Spleen (tissue), 11 donors: ENCODE measurements at regions not wholly inside any gene's neighbourhood (a gene's known extent, or its start where the extent isn't known, plus 50 kb on each side); places are given as distances from the start of the nearest gene placed in this dataset.

Source experiments
- DNase-seq: peaks from one replicate; pipeline ENCODE4 v3.0.0-alpha.2; 2020
- H3K27ac ChIP-seq, 8 donors: fragments of 200-600 bp; sonication (generic) in 7 of 8; 1 replicate in 4 of 8; 2 replicates in 4 of 8; pipeline versions ENCODE4 v1.5.0 to v1.8.0; 2016 to 2021; ENCODE audit warnings: inconsistent platforms in 4 of 8, mild to moderate bottlenecking in 4 of 8, moderate library complexity in 1 of 8
- H3K27me3 ChIP-seq, 7 donors: fragments of 200-600 bp; sonication (generic) in 6 of 7; replicated peaks in 1 of 7; 1 replicate in 4 of 7; 2 replicates in 3 of 7; pipeline versions ENCODE4 v1.5.0 to v1.8.0; 2016 to 2021; ENCODE audit warnings: inconsistent platforms in 3 of 7, mild to moderate bottlenecking in 1 of 7
- H3K36me3 ChIP-seq, 6 donors: fragments of 200-600 bp; sonication (generic) in 5 of 6; 1 replicate in 4 of 6; 2 replicates in 2 of 6; pipeline versions ENCODE4 v1.5.0 to v1.8.0; 2016 to 2021; ENCODE audit warnings: inconsistent platforms in 2 of 6
- H3K4me1 ChIP-seq, 6 donors: fragments of 200-600 bp; sonication (generic) in 5 of 6; 1 replicate in 3 of 6; 2 replicates in 3 of 6; pipeline versions ENCODE4 v1.5.0 to v1.8.0; 2016 to 2021; ENCODE audit warnings: inconsistent platforms in 3 of 6
- H3K4me3 ChIP-seq, 8 donors: fragments of 200-600 bp; sonication (generic) in 7 of 8; 1 replicate in 4 of 8; 2 replicates in 4 of 8; pipeline versions ENCODE4 v1.5.0 to v1.8.0; 2016 to 2021; ENCODE audit warnings: inconsistent platforms in 4 of 8, mild to moderate bottlenecking in 4 of 8, moderate library complexity in 2 of 8
- H3K9me3 ChIP-seq, 8 donors: fragments of 200-600 bp; sonication (generic) in 7 of 8; 1 replicate in 4 of 8; 2 replicates in 4 of 8; pipeline versions ENCODE4 v1.5.0 to v1.8.0; 2016 to 2021; ENCODE audit warnings: inconsistent platforms in 4 of 8
- POLR2A ChIP-seq, 3 donors: fragments of 450-650 bp; IDR thresholded peaks; one replicate each; pipeline ENCODE4 v1.5.1; 2017; ENCODE audit warnings: antibody characterized with exemption in 3 of 3, mild to moderate bottlenecking in 1 of 3
- POLR2AphosphoS5 ChIP-seq, 3 donors: sonication (generic); formaldehyde crosslinking; IDR thresholded peaks; one replicate each; pipeline ENCODE4 v1.5.1; 2017; ENCODE audit warnings: antibody characterized with exemption in 3 of 3
- WGBS, 5 donors: extraction: QIAGEN DNeasy Blood & Tissue Kit in 3 of 5; methylation state at CpG; one replicate each; pipeline versions ENCODE4 v1.1.5 to v1.1.7; 2013 to 2018; 5-methylcytosine and 5-hydroxymethylcytosine counted together
- intact Hi-C: fragments of 100-400 bp; cut with DNase I; formaldehyde crosslinking; loops from one replicate; pipeline ENCODE4 v1.15.0; 2023; ENCODE audit warnings: low total_unique reads
- TF ChIP-seq, protein P1 (sequence below), 11 experiments: fragments of 200-600 bp in 7 of 11; fragments of 450-650 bp in 4 of 11; sonication (generic) in 4 of 11; IDR thresholded peaks in 8 of 11; conservative IDR thresholded peaks in 3 of 11; 1 replicate in 7 of 11; 2 replicates in 4 of 11; pipeline versions ENCODE4 v1.4.0 to v1.8.0; 2016 to 2021; ENCODE audit warnings: antibody characterized with exemption in 11 of 11, inconsistent platforms in 4 of 11, mild to moderate bottlenecking in 1 of 11
- donor health status: healthy with polysubstance abuse.
- donor health status: DM: no; HTN: no; CAD: no; lungs with moderate emphysema.
- donor health status: DM: no; HTN: no; CAD: no.
- donor health status: Bipolar disorder and iron deficiency.
- donor health status: healthy.
- donor health status: DM: no; HTN: no; CAD: no.
- donor health status: DM: yes; HTN: yes; CAD: no.

DNA sequence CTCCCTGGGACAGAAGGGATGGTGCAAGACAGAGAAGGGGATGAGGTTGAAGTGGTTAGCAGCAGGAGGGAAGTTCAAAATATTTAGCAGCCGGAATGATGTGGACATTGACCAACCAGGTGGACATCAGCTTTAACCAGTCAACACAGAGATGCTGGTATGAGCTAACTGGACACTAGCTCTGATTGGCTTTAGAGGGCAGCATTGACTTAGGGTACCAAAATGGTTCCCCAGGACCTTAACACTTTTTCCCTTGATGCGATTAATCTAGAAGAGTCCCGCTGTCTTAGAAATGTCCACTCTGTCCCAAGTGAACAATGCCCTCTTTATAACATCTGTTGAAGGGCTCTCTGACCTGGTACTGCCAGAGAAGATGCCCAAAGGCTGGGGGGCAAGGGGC lies 134.0 kb upstream of the GSC start:
- Histone ChIP-seq H3K4me3 (no peak overlapping the region), H3K9me3 (no peaks in the 10 kb centered on the region), H3K36me3 (no peaks in the 10 kb centered on the region), H3K27me3 (peaks cover 0 to 13% (median 0%) of the 10 kb centered on the region in 7 donors), H3K27ac (no peak overlapping the region), H3K4me1 (no peaks in the 10 kb centered on the region)
- intact Hi-C loops = no loop called here
- no peak for DNase-seq
- WGBS, 5 donors = 75 to 93% (median 91%) methylated on average over 2 to 3 of the region's 3 CpGs
- TF ChIP-seq POLR2AphosphoS5 (IDR thresholded peaks at IDR 0.05) = no peak
- no peak for TF ChIP-seq POLR2A (IDR thresholded peaks at IDR 0.05)
- TF ChIP-seq, protein P1, sequence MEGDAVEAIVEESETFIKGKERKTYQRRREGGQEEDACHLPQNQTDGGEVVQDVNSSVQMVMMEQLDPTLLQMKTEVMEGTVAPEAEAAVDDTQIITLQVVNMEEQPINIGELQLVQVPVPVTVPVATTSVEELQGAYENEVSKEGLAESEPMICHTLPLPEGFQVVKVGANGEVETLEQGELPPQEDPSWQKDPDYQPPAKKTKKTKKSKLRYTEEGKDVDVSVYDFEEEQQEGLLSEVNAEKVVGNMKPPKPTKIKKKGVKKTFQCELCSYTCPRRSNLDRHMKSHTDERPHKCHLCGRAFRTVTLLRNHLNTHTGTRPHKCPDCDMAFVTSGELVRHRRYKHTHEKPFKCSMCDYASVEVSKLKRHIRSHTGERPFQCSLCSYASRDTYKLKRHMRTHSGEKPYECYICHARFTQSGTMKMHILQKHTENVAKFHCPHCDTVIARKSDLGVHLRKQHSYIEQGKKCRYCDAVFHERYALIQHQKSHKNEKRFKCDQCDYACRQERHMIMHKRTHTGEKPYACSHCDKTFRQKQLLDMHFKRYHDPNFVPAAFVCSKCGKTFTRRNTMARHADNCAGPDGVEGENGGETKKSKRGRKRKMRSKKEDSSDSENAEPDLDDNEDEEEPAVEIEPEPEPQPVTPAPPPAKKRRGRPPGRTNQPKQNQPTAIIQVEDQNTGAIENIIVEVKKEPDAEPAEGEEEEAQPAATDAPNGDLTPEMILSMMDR (IDR thresholded peaks at IDR 0.05 in 8 of 11, conservative IDR thresholded peaks at IDR 0.05 in 3 of 11) = no peak

DNA sequence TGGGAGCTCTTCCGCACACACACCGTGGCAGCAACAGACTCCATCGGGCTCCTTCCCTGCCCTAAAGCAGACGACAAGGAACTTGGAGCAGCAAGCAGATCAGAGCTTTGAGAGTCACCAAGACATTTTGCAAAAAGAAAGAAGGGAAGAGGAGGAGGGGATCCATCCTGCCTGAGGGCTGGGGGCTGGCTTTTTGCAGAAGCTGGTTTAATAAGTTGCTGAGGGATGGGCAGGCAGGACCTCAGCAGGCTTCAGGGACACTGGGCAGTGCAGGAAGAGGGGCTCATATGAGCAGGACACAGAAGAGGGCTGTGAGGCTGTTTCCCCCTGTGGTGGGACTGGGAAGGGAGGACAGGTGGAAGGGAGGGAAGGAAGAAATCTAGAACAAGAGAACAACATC lies 133.4 kb upstream of the GSC start:
- H3K4me1 ChIP-seq = no peaks in the 10 kb centered on the region
- 82 to 92% (median 87%) methylated on average over 4 of the region's 4 CpGs for WGBS, 5 donors
- H3K27ac ChIP-seq = no peak overlapping the region
- H3K27me3 ChIP-seq = peaks cover 0 to 7% (median 0%) of the 10 kb centered on the region in 7 donors
- intact Hi-C loops = no loop called here
- H3K4me3 ChIP-seq = no peak overlapping the region
- H3K9me3 ChIP-seq = no peaks in the 10 kb centered on the region
- no peaks in the 10 kb centered on the region for H3K36me3 ChIP-seq
- TF ChIP-seq, protein P1 (IDR thresholded peaks at IDR 0.05 in 8 of 11, conservative IDR thresholded peaks at IDR 0.05 in 3 of 11) = no peak
- no peak for TF ChIP-seq POLR2AphosphoS5 (IDR thresholded peaks at IDR 0.05)
- no peak for TF ChIP-seq POLR2A (IDR thresholded peaks at IDR 0.05)
- peak; percentile 33 for DNase-seq

DNA sequence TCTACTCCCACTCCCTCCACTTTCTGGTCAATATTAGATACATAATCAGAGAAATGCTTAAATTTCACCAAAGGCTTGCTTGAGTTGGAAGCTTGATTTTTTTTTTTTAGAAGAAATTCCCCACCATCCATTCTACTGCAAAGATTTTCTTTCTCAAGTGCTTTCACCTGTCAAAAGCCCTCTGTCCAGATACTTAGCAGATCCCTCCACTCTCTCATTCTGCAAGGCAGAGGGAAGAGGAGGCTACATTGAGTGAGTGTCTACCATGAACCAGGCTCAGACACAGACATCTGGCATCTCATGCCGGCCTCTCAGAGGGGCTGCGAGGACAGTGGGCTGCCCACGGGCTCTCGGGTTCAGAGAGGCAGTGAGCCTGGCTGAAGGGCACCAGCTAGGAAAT lies 127.6 kb upstream of the GSC start:
- no peaks in the 10 kb centered on the region for H3K4me1 ChIP-seq

DNA sequence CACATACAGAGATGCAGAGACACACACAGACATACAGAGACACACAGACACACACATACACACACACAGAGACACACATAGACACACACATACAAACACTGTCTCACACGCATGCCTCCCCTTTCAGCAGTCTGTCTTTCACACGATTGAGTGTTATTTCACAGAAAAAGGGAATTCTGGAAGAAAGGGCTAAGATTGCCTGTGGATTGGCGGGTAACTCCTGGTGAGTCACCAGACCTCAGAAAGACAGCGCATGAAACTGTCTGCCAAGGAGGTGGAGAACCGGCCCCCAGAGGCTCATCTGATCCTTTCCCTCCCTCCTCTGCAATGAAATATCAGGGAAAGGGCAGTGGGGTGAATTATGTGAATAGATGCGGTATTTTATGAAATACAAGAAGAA lies 127.2 kb upstream of the GSC start:
- Histone ChIP-seq H3K4me3 (no peak overlapping the region), H3K27ac (no peak overlapping the region), H3K4me1 (no peaks in the 10 kb centered on the region), H3K9me3 (peaks cover 0 to 9% (median 0%) of the 10 kb centered on the region in 8 donors), H3K27me3 (peaks cover 0 to 17% (median 0%) of the 10 kb centered on the region in 7 donors), H3K36me3 (no peaks in the 10 kb centered on the region)
- intact Hi-C loops = no loop called here
- DNase-seq = no peak
- no peak for TF ChIP-seq POLR2A (IDR thresholded peaks at IDR 0.05)
- TF ChIP-seq POLR2AphosphoS5 (IDR thresholded peaks at IDR 0.05) = no peak
- TF ChIP-seq, protein P1 (IDR thresholded peaks at IDR 0.05 in 8 of 11, conservative IDR thresholded peaks at IDR 0.05 in 3 of 11) = no peak
- 71 to 82% (median 79%) methylated on average over 6 of the region's 6 CpGs for WGBS, 5 donors

More for the DNA sequence above, 127.6 kb upstream of the GSC start:
- H3K36me3 ChIP-seq = no peaks in the 10 kb centered on the region
- 59 to 70% (median 63%) methylated on average over 4 of the region's 4 CpGs for WGBS, 5 donors
- DNase-seq = peak; percentile 25
- H3K27me3 ChIP-seq = peaks cover 0 to 17% (median 0%) of the 10 kb centered on the region in 7 donors
- H3K27ac ChIP-seq = no peak overlapping the region
- H3K9me3 ChIP-seq = peaks cover 0 to 9% (median 0%) of the 10 kb centered on the region in 8 donors
- H3K4me3 ChIP-seq = no peak overlapping the region
- TF ChIP-seq POLR2AphosphoS5 (IDR thresholded peaks at IDR 0.05) = no peak
- TF ChIP-seq, protein P1 (IDR thresholded peaks at IDR 0.05 in 8 of 11, conservative IDR thresholded peaks at IDR 0.05 in 3 of 11) = no peak
- TF ChIP-seq POLR2A (IDR thresholded peaks at IDR 0.05) = no peak
- intact Hi-C loops = no loop called here
